HepG2 (cell line): ENCODE measurements at regions not wholly inside any gene's neighbourhood (a gene's known extent, or its start where the extent isn't known, plus 50 kb on each side); places are given as distances from the start of the nearest gene placed in this dataset.

Experiments used
- ATAC-seq: fragments of 200-7000 bp; cut with Tn5 transposase; 3 replicates; pipeline ENCODE4 v1.9.1; 2020; ENCODE audit warnings: mild to moderate bottlenecking, moderate library complexity
- BruUV-seq: library from RNA; stranded (reverse); fragments of 400-500 nt; replicated peaks from 2 replicates; lab custom pipeline; 2021; lab: Mats Ljungman, UMichigan
- CTCF ChIA-PET: fragments of 300-600 bp; formaldehyde crosslinking; extraction: SDS; loops from one replicate; lab custom pipeline; 2021; ENCODE audit warnings: low total read pairs, inconsistent platforms, low intra/inter-chr PET ratio; lab: Yijun Ruan, JAX
- POLR2A ChIA-PET: fragments of 350-600 bp; sonication (Branson Sonifier 250); formaldehyde crosslinking; loops from one replicate; lab custom pipeline; 2020; ENCODE audit warnings: antibody characterized with exemption, inconsistent platforms; lab: Yijun Ruan, JAX
- DNase-seq: peaks from one replicate; pipeline ENCODE4 v3.0.0-alpha.2; 2015; ENCODE audit warnings: low spot score
- FAIRE-seq: peaks from 3 replicates; lab custom pipeline; 2011; peaks lifted over from hg19 to GRCh38; lab: Jason Lieb, UNC
- H2AFZ ChIP-seq: one replicate; pipeline ENCODE4 v1.6.1; 2011; ENCODE audit warnings: low read length, inconsistent platforms
- H3K27ac ChIP-seq: fragments of 300-600 bp; 3 replicates; pipeline ENCODE4 v1.8.0; 2011; ENCODE audit warnings: mixed run types, mild to moderate bottlenecking, mixed read lengths, low read length, inconsistent platforms; ENCODE audit not compliant: insufficient read depth; ENCODE audit errors: extremely low read length
- H3K27me3 ChIP-seq, 2 experiments: fragments of 200-600 bp in 1 of 2; 2 replicates in 1 of 2; 3 replicates in 1 of 2; pipeline versions ENCODE4 v1.6.0 to v1.8.0; 2011; ENCODE audit warnings: low read length in 2 of 2, mild to moderate bottlenecking in 2 of 2, moderate library complexity in 2 of 2, inconsistent platforms in 1 of 2; ENCODE audit not compliant: insufficient read depth in 2 of 2, control insufficient read depth in 1 of 2
- H3K36me3 ChIP-seq, 2 experiments: fragments of 200-600 bp in 1 of 2; replicated peaks in 1 of 2; 2 replicates in 1 of 2; 3 replicates in 1 of 2; pipeline versions ENCODE4 v1.5.1 to v1.8.0; 2011; ENCODE audit warnings: low read length in 2 of 2, inconsistent platforms in 1 of 2; ENCODE audit not compliant: insufficient read depth in 2 of 2, control insufficient read depth in 1 of 2
- H3K4me1 ChIP-seq: 2 replicates; pipeline ENCODE4 v1.5.1; 2012; ENCODE audit warnings: low read length, inconsistent platforms; ENCODE audit not compliant: insufficient read depth
- H3K4me2 ChIP-seq: 2 replicates; pipeline ENCODE4 v1.6.0; 2011; ENCODE audit warnings: low read depth, low read length, inconsistent platforms
- H3K4me3 ChIP-seq, 3 experiments: fragments of 200-600 bp in 1 of 3; sonication (generic), shearing (Covaris generic) in 1 of 3; replicated peaks in 1 of 3; 2 replicates each; pipeline ENCODE4 v1.5.1; 2011 to 2016; ENCODE audit warnings: low read length in 3 of 3, inconsistent platforms in 2 of 3, low read depth in 2 of 3, mild to moderate bottlenecking in 2 of 3, control low read depth in 1 of 3, mixed read lengths in 1 of 3; ENCODE audit not compliant: insufficient read depth in 1 of 3
- H3K79me2 ChIP-seq: one replicate; pipeline ENCODE4 v1.6.1; 2011; ENCODE audit warnings: low read length, inconsistent platforms; ENCODE audit not compliant: insufficient read depth
- H3K9ac ChIP-seq: 2 replicates; pipeline ENCODE4 v1.6.0; 2011; ENCODE audit warnings: mild to moderate bottlenecking, low read depth, low read length, inconsistent platforms; ENCODE audit not compliant: insufficient read depth
- H3K9me3 ChIP-seq: 2 replicates; pipeline ENCODE4 v1.5.1; 2012; ENCODE audit warnings: mild to moderate bottlenecking, low read length
- H4K20me1 ChIP-seq: 2 replicates; pipeline ENCODE4 v1.6.0; 2011; ENCODE audit warnings: inconsistent platforms, mild to moderate bottlenecking, low read length, moderate library complexity; ENCODE audit not compliant: insufficient read depth
- BRCA1 ChIP-seq: sonication (generic); formaldehyde crosslinking; IDR thresholded peaks from 2 replicates; pipeline ENCODE4 v1.4.0; 2020; ENCODE audit warnings: missing genetic modification reagents
- ELF1 ChIP-seq: sonication (generic); formaldehyde crosslinking; IDR thresholded peaks from 2 replicates; pipeline ENCODE4 v1.4.0; 2020; ENCODE audit warnings: missing genetic modification reagents
- MED8 ChIP-seq: sonication (generic); formaldehyde crosslinking; IDR thresholded peaks from 2 replicates; pipeline ENCODE4 v1.8.1; 2023; ENCODE audit warnings: mild to moderate bottlenecking, missing genetic modification reagents; ENCODE audit not compliant: insufficient replicate concordance
- PHF20 ChIP-seq: sonication (generic); formaldehyde crosslinking; IDR thresholded peaks from 2 replicates; pipeline ENCODE4 v1.5.0; 2020; ENCODE audit warnings: mild to moderate bottlenecking, missing genetic modification reagents
- RBM39 ChIP-seq: fragments of 200-400 bp; formaldehyde crosslinking; IDR thresholded peaks from one replicate; pipeline ENCODE4 v1.6.1; 2018; ENCODE audit warnings: antibody characterized with exemption, mild to moderate bottlenecking, low read depth, low read length; ENCODE audit not compliant: poor library complexity, severe bottlenecking
- SMAD9 ChIP-seq: sonication (generic); formaldehyde crosslinking; IDR thresholded peaks from 2 replicates; pipeline ENCODE4 v1.5.1; 2020; ENCODE audit warnings: mild to moderate bottlenecking, missing genetic modification reagents
- SNAI1 ChIP-seq: sonication (generic); formaldehyde crosslinking; IDR thresholded peaks from 2 replicates; pipeline ENCODE4 v1.5.0; 2020; ENCODE audit warnings: mild to moderate bottlenecking, missing genetic modification reagents, borderline replicate concordance
- ZFP90 ChIP-seq: sonication (generic); formaldehyde crosslinking; IDR thresholded peaks from 2 replicates; pipeline ENCODE4 v1.8.0; 2022; ENCODE audit warnings: missing genetic modification reagents, mild to moderate bottlenecking, inconsistent platforms, borderline replicate concordance
- ZNF543 ChIP-seq: sonication (generic); formaldehyde crosslinking; IDR thresholded peaks from 2 replicates; pipeline ENCODE4 v1.4.0; 2020; ENCODE audit warnings: mild to moderate bottlenecking, missing genetic modification reagents
- ZNF768 ChIP-seq: sonication (generic); formaldehyde crosslinking; IDR thresholded peaks from 2 replicates; pipeline ENCODE4 v1.4.0; 2020; ENCODE audit warnings: missing genetic modification reagents
- WGBS: methylation state at CpG from one replicate; pipeline ENCODE4 v1.1.6; 2017; ENCODE audit warnings: low lambda C conversion rate; 5-methylcytosine and 5-hydroxymethylcytosine counted together
- in situ Hi-C: cut with HindIII; loops from 2 replicates; pipeline ENCODE4 v1.10.0; 2017; ENCODE audit warnings: low pct_unique_long_range_greater_than_20kb; ENCODE audit not compliant: extremely low pct_ligation_motif_present
- intact Hi-C: fragments of 100-400 bp; cut with micrococcal nuclease; formaldehyde crosslinking; loops from one replicate; pipeline ENCODE4 v1.10.0; 2022; ENCODE audit not compliant: unreplicated experiment

- no peak overlapping the region for H3K4me3 ChIP-seq
- H3K4me1 ChIP-seq: no peaks in the 10 kb centered on the region
- no peak overlapping the region for H3K4me2 ChIP-seq
- ChIA-PET CTCF (no interaction called here), POLR2A (no interaction called here)
- no peak overlapping the region for H3K27ac ChIP-seq
- ATAC-seq (no peak), DNase-seq (no peak), FAIRE-seq (no peak)
- no peak overlapping the region for H3K9ac ChIP-seq
- H3K27me3 ChIP-seq: peaks cover 0 to 10% of the 10 kb centered on the region in 2 experiments; a peak in 1 of 5 replicates
- H3K36me3 ChIP-seq: no peaks in the 10 kb centered on the region
- TF ChIP-seq BRCA1 (CRISPR knock-in tag) (no peak), ZFP90 (CRISPR knock-in tag) (no peak), MED8 (CRISPR knock-in tag) (no peak)
- intact Hi-C loops: no loop called here
- in situ Hi-C loops: no loop called here
- no peaks in the 10 kb centered on the region for H4K20me1 ChIP-seq
- H3K79me2 ChIP-seq: no peaks in the 10 kb centered on the region
- H3K9me3 ChIP-seq: no peaks in the 10 kb centered on the region
- 3% methylated on average over 3 of the region's 3 CpGs for WGBS
- no peak overlapping the region for H2AFZ ChIP-seq
- BruUV-seq: no TSS peak
Observed at GRCh38 chr5:62007457-62007856, 298.5 kb upstream of the KIF2A start.

GRCh38 chr5:62011089-62011664, 294.8 kb upstream of the KIF2A start:
- no TSS peak for BruUV-seq

More at GRCh38 chr5:62011089-62011664, 294.8 kb upstream of the KIF2A start:
- TF ChIP-seq ZNF543 (CRISPR knock-in tag) (no peak), SNAI1 (CRISPR knock-in tag) (no peak), RBM39 (no peak), ELF1 (CRISPR knock-in tag) (no peak), PHF20 (CRISPR knock-in tag) (no peak), ZNF768 (CRISPR knock-in tag) (no peak), SMAD9 (no peak)
- TF ChIP-seq, all 625 proteins: peak for 0
- ChIA-PET POLR2A (no interaction called here), CTCF (no interaction called here)
- intact Hi-C loops: no loop called here
- H3K9me3 ChIP-seq: no peaks in the 10 kb centered on the region
- no peak overlapping the region for H3K4me2 ChIP-seq
- in situ Hi-C loops: no loop called here
- H3K27ac ChIP-seq: no peak overlapping the region
- FAIRE-seq (no peak), ATAC-seq (no peak), DNase-seq (no peak)
- H3K9ac ChIP-seq: no peak overlapping the region
- H3K79me2 ChIP-seq: no peaks in the 10 kb centered on the region
- no peaks in the 10 kb centered on the region for H4K20me1 ChIP-seq
- peaks cover 0 to 7% of the 10 kb centered on the region in 2 experiments; a peak in 1 of 5 replicates for H3K27me3 ChIP-seq
- H3K4me3 ChIP-seq: no peak overlapping the region
- H2AFZ ChIP-seq: no peak overlapping the region
- 4% methylated on average over 3 of the region's 5 CpGs for WGBS
- no peaks in the 10 kb centered on the region for H3K4me1 ChIP-seq
- no peaks in the 10 kb centered on the region for H3K36me3 ChIP-seq
